ENCODE measurements at regions not wholly inside any gene's neighbourhood (a gene's known extent, or its start where the extent isn't known, plus 50 kb on each side); places are given as distances from the start of the nearest gene placed in this dataset.

- TF ChIP-seq CTCF (conservative IDR thresholded peaks at IDR 0.05): no peak
- no peak for TF ChIP-seq EZH2 (IDR thresholded peaks at IDR 0.05; ENCODE audit: low read depth)
These were observed 54.6 kb upstream of the MAP3K1 start for GRCh38 chr5:56760723-56761122.

Measured in PC-9 (cell line).